ENCODE measurements at regions not wholly inside any gene's neighbourhood (a gene's known extent, or its start where the extent isn't known, plus 50 kb on each side); places are given as distances from the start of the nearest gene placed in this dataset.
"Not testable (repeated sequence)": the region's sequence is repeated elsewhere in the genome, so short reads cannot be mapped to it uniquely, and the experiment has no call there.

DNA sequence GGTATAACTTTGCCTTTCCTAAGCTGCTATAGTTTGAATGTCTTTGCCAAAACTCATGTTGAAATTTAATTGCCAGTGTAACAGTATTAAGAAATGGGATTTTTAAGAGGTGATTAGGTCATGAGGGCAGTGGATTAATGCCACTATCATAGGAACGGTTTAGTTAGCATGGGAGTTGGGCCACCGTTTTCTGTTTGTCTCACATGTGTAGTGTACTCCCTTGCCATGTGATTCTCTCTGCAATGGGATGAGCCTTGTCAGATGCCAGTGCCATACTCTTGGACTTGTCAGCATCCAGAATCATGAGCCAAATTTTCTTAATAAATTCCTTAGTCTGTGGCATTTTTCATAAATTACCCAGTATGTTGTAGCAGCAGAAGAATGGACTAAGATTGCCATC, 388.9 kb upstream of the RGPD4 start:
- no peak for DNase-seq (ENCODE audit: low spot score)

DNA sequence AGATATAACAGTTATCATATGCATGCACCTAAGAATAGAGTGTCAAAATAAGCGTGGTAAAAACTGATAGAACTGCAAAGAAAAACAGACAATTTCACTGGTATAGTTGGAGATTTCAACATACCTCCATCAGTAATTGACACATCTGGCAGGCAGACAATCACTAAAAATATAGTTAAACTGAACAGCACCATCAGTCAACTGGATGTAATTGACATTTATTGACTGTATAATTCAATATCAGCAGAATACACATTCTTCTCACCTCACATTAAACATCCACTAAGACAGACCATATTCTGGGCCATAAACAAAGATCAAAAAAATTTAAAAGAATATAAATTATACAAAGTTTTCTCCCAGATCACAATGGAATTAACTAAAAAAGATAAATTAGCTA, 378.5 kb upstream of the RGPD4 start:
- no peak for DNase-seq (ENCODE audit: low spot score)

DNA sequence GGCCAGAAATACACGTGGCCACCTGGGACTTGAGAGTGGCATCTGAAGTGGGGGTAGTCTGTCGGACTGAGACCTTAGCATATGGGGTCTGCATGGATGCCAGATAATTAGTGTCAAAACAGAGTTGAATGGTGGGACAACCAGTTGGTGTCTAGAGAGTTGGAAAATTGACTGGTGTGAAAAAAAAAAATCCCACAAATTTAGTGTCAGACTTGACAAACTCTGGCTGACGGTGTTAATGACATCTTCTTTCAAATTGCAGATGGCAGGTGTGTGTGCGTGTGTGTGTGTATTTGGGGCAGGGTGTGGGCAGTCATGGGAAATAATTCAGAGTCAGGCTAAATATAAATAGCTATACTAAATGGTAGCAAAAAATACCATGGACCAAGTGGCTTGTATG, 365.4 kb upstream of the RGPD4 start:
- DNase-seq (ENCODE audit: low spot score) = no peak

DNA sequence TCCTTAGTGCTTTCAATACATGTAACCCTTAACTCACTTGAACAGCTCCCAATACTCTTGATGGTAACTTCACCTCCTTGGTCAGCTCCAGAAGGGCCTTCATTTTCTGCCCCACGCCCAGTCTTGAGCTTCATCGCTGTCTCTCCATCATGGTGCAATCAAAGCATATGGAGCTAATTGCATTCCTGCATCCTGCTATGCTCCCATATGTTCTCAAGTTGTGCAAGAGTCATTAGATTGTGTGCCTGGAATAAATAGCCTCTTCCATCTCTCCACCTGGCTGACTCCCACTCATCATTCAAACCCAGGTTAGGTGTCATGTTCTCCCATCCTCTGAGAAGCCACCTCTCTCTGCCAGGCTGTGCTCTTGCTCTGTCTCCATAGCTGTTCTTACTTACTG, 364.5 kb upstream of the RGPD4 start:
- no peak for DNase-seq (ENCODE audit: low spot score)

DNA sequence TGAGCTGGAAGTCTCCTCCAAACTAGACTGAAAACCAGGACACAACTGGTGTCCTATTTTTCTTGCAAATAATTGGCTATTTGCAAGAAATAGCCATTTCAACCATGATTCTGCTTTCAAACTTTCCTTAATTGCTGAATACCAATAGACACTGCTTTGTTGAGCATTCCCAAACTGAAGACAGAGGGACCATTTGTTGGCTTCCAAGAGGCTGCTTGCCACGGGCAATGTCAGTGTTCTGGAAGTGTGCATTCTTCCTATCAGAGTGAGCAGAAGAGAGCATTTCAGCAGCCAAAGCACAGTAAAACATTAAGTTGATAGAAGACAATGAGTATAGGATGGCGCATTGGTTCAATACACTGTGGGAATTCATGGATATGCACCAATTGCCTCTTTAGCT, 360.5 kb upstream of the RGPD4 start:
- no peak for DNase-seq (ENCODE audit: low spot score)

DNA sequence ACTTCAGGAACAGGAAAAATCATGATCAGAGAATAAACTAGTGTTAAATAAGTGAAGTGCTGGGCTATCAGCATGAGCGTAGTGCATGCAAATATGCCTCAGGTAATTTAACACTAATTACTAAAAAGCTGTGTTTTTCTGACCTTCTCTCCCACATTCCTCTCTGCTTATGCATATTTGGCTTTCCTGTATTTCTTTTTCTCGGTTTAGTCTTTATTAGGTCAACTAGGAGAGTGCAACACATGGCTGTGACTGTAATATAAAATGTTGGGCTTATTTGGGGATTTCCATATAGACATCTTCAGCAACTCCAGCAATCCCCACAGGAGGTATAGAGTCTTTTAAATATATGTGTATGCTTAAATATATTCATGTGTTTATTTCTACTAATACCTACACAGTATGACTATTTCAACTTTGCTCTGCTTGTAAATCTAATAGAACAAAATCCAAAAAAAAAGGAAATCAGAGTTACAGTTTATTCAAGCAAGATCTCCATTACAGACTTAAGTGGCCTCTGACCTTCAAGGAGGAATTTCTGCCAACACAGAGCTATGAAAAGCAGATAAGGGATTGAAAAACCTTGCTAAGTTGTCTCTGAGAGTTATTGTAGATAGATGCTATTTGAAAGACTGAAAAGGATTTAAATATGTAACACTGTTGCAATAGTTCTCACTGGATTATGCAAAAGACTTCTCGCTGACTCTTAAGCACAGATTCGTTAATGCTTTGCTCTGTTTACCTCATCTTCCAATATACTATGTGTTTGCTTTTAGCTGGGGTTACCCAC, 359.5 kb upstream of the RGPD4 start:
- peak; percentile 61 for DNase-seq (ENCODE audit: low spot score)

DNA sequence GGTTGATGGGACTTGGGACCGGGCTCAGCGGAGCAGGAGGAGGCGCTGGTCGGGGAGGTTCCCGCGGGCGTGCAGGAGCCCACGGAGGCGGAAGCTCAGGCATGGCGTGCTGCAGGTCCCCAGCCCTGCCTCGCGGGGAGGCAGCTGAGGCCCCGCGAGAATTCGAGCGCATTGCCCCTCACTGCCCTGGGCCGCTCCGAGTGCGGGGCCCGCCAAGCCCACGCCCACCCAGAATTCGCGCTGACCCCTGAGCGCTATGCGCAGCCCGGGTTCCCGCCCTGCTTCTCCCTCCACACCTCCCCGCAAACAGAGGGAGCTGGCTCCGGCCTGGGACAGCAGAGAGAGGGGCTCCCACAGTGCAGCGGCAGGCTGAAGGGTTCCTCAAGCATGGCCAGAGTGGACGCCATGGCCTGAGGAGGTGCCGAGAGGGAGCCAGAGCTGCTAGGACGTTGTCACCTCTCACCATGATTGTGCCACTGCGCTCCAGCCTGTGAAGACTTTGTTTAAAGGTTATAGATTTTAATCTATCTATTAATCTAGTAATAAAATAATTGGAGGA, 357.2 kb upstream of the RGPD4 start:
- no peak for DNase-seq (ENCODE audit: low spot score)

DNA sequence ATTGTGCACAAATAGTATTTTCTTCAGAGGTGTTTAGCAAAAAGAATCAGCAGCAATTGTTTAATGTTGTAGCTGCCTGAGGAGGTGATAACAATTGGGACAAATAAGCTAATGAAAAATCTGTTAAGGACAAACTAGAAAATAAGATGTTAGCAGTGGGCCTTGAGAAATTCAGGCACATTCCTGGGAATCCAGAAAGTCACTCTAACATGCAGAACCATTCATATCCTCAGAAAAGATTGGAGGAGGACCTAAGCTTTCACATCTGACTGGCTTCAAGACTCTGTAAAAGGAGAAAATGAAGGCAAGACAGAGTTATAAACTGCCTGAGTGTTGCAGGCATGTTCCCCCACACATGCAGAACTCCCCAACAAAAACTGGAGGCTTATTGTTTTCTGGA, 353.5 kb upstream of the RGPD4 start:
- no peak for DNase-seq (ENCODE audit: low spot score)

DNA sequence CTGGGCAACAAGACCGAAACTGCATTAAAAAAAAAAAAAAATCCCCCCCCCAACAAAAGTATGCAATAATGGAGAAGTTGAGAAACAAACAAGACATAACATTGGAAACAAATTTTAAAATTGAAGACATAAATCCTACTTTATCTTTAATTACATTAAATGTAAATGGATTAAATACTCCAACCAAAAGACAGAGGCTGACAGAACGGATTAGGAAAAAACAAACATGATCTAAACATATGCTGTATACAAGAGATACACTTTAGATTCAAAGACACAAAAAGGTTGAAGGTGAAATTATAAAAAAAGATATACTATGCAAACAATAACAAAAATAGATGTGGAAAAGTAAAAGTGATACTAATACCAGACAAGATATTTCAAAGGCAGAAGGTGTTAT, 350.8 kb upstream of the RGPD4 start:
- no peak for DNase-seq (ENCODE audit: low spot score)

DNA sequence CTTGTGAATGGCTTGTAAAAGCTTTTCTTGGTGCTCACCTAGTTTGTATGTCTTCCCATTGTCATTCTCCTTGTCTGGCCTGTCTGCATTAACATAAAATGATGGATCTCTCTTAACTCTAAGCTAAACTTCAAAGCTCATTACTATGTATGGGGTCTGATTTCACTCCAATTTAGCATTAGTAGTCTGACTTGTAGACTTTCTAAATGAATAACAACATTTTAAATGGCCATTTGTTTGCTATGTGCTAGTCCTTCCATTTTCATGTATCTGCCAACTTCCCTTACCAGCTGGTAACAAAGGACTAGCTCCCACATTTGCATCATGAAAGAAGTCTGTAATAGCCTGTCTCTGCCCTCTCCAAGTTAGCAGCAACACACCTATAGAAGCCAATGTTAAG, 324.2 kb upstream of the RGPD4 start:
- DNase-seq (ENCODE audit: low spot score) = no peak

DNA sequence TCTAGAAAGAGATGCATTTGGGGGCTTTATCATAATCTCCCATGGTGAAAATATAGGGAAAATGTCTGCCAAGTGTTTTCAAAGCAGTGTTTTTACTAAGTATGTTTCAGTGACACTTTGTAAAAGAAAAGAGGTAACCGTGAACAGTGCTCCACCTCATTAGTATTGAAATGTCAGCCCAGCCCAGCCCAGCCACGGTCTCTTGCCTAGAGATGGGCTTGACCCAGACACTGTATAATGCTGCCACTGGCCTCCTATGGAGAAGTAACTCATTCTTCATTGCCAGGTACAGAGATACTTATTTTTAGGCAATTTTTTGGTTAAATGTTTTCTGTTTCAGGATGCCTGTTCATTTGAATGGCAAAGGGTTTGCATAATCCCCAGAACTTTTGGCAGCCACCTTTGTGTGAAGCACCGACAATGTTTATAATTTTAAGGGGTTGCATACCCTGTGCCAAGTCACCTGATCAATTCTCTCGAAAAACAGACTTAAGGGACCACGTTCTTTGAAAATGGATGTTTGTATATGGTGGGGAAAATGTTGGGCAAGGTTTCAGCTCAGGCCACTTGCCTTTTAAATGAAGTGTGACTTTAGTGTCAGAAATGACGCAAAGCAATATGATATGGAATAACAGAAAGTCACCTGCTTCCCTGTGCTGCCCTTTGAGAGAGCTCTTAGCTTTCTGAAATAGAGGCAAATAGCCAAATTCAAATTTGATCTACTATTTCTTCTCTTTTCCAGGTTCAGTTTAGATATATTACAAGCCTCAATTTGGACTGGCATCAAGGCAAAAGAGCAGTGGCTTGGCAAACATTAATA, 314.5 kb upstream of the RGPD4 start:
- DNase-seq (ENCODE audit: low spot score) = no peak

DNA sequence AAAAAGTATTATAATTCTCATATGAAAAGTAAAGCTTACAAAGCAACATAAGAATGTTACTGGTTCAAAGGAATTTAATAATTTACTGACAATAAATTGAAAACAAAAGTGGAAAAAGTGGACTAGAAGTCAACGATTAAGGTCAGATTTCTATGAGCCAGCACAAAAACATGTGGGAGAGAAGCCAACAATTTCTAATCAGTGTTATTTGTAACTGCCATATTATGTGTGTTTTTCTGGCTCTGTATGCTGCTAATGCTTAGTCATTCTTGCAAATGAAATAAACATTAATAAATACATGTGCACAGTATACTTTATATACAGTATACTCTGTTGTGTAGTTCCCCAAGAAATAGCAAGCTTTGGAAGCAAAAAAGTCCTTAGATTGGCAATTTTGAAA, 301.3 kb upstream of the RGPD4 start:
- no peak for DNase-seq (ENCODE audit: low spot score)

DNA sequence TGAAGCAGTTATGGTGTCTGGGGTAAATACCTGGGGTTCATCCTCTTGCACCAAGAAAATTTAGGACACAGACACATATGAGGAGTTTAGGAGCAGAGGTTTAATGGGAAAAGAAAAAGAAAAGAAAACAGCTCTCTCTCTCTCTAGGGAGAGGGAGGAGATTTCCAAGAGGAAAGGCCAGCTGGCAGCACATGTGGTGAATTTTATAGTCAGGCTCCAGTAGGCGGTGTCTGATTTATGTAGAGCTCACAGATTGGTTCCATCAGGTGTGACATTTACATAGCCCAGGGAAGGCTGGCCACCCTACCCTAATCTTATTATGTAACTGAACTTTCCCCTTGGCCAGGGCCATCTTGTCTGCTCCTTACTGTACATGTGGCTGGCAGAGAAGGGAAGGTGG, 297.5 kb upstream of the RGPD4 start:
- peak; percentile 56 for DNase-seq (ENCODE audit: low spot score)

DNA sequence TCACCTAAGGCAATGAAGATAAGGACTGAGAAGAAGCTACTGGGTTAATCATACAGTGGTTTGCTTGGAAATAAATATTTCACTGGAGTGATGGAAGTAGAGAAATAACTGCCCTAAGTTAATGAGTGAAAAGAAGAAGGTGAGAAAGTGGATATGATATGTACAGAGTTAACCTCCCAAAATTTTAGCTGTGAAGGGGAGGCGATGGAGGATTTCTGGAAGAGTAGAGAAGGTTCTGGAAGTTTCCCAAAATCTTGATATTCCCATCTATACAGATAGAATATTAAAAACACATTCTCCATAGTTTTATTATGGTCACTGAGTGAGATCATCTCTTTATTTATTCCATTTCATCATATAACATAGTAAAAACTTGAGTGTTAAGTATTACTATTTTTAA, 296.6 kb upstream of the RGPD4 start:
- no peak for DNase-seq (ENCODE audit: low spot score)

DNA sequence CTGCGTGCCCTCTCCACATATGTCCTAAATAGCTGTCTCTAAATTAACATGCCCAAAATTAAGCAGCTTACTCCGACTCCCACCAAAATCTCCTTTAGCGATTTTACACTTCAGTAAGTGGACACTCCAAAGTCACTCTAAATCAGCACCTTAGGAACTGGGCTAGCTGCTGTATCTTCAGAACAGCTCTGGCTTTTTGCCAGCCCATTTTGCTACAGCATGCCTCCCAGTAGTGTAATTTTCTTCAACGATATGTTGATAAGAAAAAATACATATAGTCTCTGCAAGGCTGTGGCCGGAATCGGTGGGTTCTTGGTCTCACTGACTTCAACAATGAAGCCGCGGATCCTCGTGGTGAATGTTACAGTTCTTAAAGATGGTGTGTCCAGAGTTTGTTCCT, 291.8 kb upstream of the RGPD4 start:
- no peak for DNase-seq (ENCODE audit: low spot score)

DNA sequence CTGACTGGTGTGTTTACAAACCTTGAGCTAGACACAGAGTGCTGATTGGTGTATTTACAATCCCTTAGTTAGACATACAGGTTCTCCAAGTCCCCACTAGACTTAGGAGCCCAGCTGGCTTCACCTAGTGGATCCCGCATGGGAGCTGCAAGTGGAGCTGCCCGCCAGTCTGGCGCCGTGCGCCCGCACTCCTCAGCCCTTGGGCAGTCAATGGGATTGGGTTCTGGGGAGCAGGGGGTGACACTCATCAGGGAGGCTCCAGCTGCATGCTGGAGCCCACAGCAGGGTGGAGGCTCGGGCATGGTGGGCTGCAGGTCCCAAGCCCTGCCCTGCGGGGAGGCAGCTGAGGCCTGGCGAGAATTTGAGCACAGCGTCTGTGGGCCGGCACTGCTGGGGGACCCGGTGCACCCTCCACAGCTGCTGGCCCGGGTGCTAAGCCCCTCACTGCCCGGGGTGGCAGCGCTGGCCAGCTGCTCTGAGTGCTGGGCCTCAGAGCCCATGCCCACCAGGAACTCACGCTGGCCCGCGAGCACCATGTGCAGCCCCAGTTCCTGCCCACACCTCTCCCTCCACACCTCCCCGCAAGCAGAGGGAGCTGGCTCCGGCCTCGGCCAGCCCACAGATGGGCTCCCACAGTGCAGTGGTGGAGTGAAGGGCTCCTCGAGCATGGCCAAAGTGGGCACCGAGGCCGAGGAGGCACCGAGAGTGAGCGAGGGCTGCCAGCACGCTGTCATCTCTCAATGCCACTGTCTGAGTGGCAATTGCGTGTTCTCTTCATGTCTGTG, 290.6 kb upstream of the RGPD4 start:
- not testable (repeated sequence) for DNase-seq (ENCODE audit: low spot score)

DNA sequence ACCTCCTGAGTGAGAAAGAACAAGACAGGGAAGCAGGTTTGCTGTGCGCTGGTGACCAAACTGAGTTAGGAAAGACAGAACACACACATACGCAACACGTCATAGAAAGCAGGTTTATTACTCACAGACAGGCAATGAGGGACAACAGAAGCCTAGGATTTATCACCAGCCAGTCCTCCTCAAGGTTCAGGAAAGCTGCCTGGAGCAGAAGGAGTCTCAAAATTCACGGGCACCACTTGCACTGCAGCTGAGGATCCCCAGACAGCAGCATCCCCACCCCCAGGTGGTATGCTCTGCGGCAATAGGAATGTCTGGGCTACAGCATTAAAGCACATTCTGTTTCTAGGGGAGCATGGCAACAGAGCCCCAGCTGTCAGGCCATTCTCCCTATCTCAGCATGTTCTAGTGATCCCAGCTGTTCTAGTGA, 284.4 kb upstream of the RGPD4 start:
- peak; percentile 46 for DNase-seq (ENCODE audit: low spot score)

DNA sequence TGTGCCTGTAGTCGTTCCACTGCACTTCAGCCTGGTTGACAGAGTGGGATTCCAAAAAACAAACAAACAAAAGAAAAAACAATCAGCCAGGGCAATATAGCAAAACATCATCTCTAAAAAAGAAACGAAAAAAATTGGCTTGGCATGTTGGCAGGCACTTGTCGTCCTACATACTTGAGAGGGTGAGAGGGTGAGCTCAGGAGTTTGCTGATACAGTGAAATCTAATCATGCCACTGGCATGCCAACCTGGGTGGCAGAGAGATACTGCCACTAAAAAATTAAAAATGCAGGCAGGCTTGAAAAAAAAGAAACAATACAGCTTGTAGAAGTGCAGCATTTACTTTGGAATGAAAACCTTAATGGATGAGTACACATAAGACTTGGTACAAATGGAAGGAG, 282.9 kb upstream of the RGPD4 start:
- no peak for DNase-seq (ENCODE audit: low spot score)

DNA sequence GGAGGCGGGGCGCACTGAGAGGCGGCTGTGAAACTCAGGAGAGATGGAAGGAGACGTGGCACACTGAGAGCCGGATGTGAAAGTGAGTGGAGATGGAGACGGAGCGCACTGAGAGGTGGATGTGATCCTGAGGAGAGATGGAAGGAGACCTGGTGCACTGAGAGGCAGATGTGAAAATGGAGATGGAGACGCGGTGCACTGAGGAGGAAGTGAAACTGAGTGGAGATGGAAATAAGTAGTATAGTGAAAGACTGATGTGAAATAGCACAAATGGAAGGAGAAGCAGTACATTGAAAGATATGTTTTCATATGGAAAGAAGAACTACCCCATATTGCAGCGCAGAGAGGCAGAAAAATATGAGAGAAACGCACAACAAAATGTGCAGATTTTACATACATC, 281.6 kb upstream of the RGPD4 start:
- no peak for DNase-seq (ENCODE audit: low spot score)

DNA sequence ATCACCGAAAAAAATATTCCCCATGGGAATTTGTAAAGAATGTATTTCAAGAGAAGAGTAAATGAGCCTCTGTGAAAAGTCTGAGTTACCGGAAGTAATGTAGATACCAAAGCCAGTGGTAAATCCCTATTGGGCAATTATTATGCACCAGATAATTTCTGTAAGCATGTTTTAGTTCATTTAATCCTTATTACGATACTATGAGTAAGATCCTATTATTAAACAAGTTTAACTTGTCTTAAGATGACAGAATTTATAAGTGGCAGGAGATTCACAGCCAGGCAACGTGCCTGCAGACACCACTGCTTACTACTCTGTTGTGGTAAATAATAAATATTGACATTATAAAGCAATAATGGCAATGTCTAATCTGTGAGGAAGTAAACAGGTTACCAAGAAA, 280.8 kb upstream of the RGPD4 start:
- DNase-seq (ENCODE audit: low spot score) = no peak

DNA sequence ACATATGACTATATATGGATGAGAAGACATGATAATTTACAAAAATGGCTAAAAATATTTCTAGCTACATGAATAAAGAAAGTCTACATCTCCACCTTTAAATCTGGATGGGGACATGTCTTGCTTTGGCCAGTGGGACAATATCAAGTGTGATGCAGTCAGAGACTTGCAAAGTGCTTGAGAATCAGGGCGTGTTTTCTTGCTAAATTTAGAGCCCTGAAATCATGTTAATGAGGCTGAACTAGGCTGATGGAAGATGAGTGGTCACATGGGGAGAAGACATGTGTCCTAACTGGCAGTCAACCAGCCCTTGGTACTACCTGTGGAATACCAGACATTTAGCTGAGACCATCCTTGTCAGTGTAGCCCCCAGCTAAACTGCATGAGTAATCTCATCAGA, 278.5 kb upstream of the RGPD4 start:
- no peak for DNase-seq (ENCODE audit: low spot score)

DNA sequence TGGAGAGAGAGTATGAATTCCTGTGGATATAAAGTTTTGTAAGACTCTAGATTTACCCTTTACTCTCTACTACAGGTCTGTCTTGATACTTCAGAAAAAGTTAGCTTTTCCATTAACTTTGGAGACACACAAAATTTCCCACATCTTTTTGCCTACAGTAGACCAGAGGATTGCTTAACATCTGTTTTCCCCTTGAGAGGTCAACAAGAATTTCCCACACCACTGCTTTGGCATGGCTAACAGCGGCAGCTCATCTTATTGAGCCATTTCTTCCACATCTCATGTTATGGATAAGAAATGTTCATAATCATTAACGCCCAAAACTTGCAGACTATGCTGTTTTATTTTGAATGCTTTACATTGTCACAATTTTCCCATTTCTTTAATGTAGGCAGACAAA, 273.6 kb upstream of the RGPD4 start:
- no peak for DNase-seq (ENCODE audit: low spot score)

All from umbilical cord (tissue), 1 donor.